OCI-LY7 (cell line): ENCODE measurements at regions not wholly inside any gene's neighbourhood (a gene's known extent, or its start where the extent isn't known, plus 50 kb on each side); places are given as distances from the start of the nearest gene placed in this dataset.

ENCODE experiments used
- BruUV-seq: library from RNA; stranded (reverse); fragments of 400-500 nt; replicated peaks from 2 replicates; lab custom pipeline; 2021; lab: Mats Ljungman, UMichigan
- CTCF ChIA-PET: fragments of 300-600 bp; sonication (Branson Sonifier 250); formaldehyde crosslinking; loops from one replicate; lab custom pipeline; 2022; ENCODE audit warnings: antibody characterized with exemption; ENCODE audit not compliant: unreplicated experiment; lab: Charles Lee
- POLR2A ChIA-PET: fragments of 300-600 bp; sonication (Branson Sonifier 250); formaldehyde crosslinking; loops from one replicate; lab custom pipeline; 2022; ENCODE audit warnings: antibody characterized with exemption; lab: Charles Lee
- DNase-seq: peaks from one replicate; pipeline ENCODE4 v3.0.0-alpha.2; 2015; ENCODE audit warnings: low spot score
- H2AFZ ChIP-seq: fragments of 200-600 bp; sonication (generic), shearing (Covaris generic); 2 replicates; pipeline ENCODE4 v1.6.1; 2014; ENCODE audit warnings: mild to moderate bottlenecking, antibody characterized with exemption, low read length, moderate library complexity
- H3K27ac ChIP-seq: fragments of 200-600 bp; sonication (generic); 2 replicates; pipeline ENCODE4 v1.5.1; 2014; ENCODE audit warnings: mixed run types, low read depth, mild to moderate bottlenecking, moderate library complexity, low read length, inconsistent platforms; ENCODE audit not compliant: poor library complexity, severe bottlenecking
- H3K36me3 ChIP-seq: fragments of 200-600 bp; sonication (generic); 2 replicates; pipeline ENCODE4 v1.6.1; 2014; ENCODE audit warnings: mild to moderate bottlenecking, antibody characterized with exemption, low read length, moderate library complexity, mixed read lengths; ENCODE audit not compliant: insufficient read depth
- H3K4me1 ChIP-seq: fragments of 200-600 bp; sonication (generic); 2 replicates; pipeline ENCODE4 v1.5.1; 2014; ENCODE audit warnings: mild to moderate bottlenecking, low read length; ENCODE audit not compliant: insufficient read depth, poor library complexity, severe bottlenecking
- H3K4me2 ChIP-seq: fragments of 200-600 bp; sonication (generic); 2 replicates; pipeline ENCODE4 v1.6.1; 2014; ENCODE audit warnings: mild to moderate bottlenecking, low read length
- H3K4me3 ChIP-seq: fragments of 200-600 bp; sonication (generic); 2 replicates; pipeline ENCODE4 v1.5.1; 2014; ENCODE audit warnings: mild to moderate bottlenecking, low read depth, low read length; ENCODE audit not compliant: poor library complexity, severe bottlenecking
- H3K79me2 ChIP-seq: fragments of 200-600 bp; sonication (generic); 2 replicates; pipeline ENCODE4 v1.6.1; 2016; ENCODE audit warnings: low read depth, mild to moderate bottlenecking, low read length, moderate library complexity, mixed read lengths; ENCODE audit not compliant: insufficient read depth
- H3K9me2 ChIP-seq: fragments of 200-600 bp; sonication (generic); 2 replicates; pipeline ENCODE4 v1.6.1; 2016; ENCODE audit warnings: mild to moderate bottlenecking, low read length, mixed read lengths; ENCODE audit not compliant: insufficient read depth
- H3K9me3 ChIP-seq: fragments of 200-600 bp; sonication (generic); 2 replicates; pipeline ENCODE4 v1.6.1; 2014; ENCODE audit warnings: mild to moderate bottlenecking, mixed run types, low read length, mixed read lengths
- H4K20me1 ChIP-seq: fragments of 200-600 bp; sonication (generic); 2 replicates; pipeline ENCODE4 v1.6.1; 2014; ENCODE audit warnings: mild to moderate bottlenecking, antibody characterized with exemption, low read length, moderate library complexity, mixed read lengths; ENCODE audit not compliant: insufficient read depth
- CTCF ChIP-seq: fragments of 200-600 bp; sonication (generic); conservative IDR thresholded peaks from 2 replicates; pipeline ENCODE4 v1.5.1; 2014; ENCODE audit warnings: mild to moderate bottlenecking, antibody characterized with exemption, low read length, moderate library complexity, mixed read lengths
- EZH2phosphoT487 ChIP-seq: fragments of 200-600 bp; sonication (generic); IDR thresholded peaks from 2 replicates; pipeline ENCODE4 v1.6.1; 2018; ENCODE audit warnings: low read depth, borderline replicate concordance, mild to moderate bottlenecking, mixed run types, antibody characterized with exemption, low read length, moderate library complexity, mixed read lengths
- intact Hi-C: fragments of 100-400 bp; cut with micrococcal nuclease; formaldehyde crosslinking; loops from one replicate; pipeline ENCODE4 v1.10.0; 2022; ENCODE audit not compliant: unreplicated experiment

GRCh38 chr7:130882396-130882795 is 148.4 kb upstream of the KLF14 start:
- intact Hi-C loops = no loop called here
- Histone ChIP-seq H3K4me2 (no peak overlapping the region), H3K4me1 (no peaks in the 10 kb centered on the region), H4K20me1 (no peaks in the 10 kb centered on the region), H3K36me3 (peaks cover 16% of the 10 kb centered on the region), H2AFZ (no peak overlapping the region), H3K27ac (no peak overlapping the region), H3K4me3 (no peak overlapping the region), H3K9me3 (no peaks in the 10 kb centered on the region), H3K79me2 (no peaks in the 10 kb centered on the region), H3K9me2 (no peaks in the 10 kb centered on the region)
- DNase-seq = no peak
- TF ChIP-seq EZH2phosphoT487 = no peak
- no peak for TF ChIP-seq CTCF
- ChIA-PET CTCF (no interaction called here), POLR2A (interaction anchor here (1.0 to 1.2 kb wide), 2 partner anchors 32 to 641 kb away, joined by 4 to 7 read pairs; no protein-coding TSS in a partner anchor)
- no TSS peak for BruUV-seq

GRCh38 chr7:130883928-130884327 is 149.9 kb upstream of the KLF14 start:
- H3K9me3 ChIP-seq = no peaks in the 10 kb centered on the region
- intact Hi-C loops = no loop called here

More at GRCh38 chr7:130883928-130884327, 149.9 kb upstream of the KLF14 start:
- no peaks in the 10 kb centered on the region for H4K20me1 ChIP-seq
- BruUV-seq = no TSS peak
- DNase-seq = no peak
- CTCF ChIA-PET = interaction anchor here (0.5 kb wide), 1 partner anchor 633 kb away, joined by 3 read pairs; no protein-coding TSS in a partner anchor
- H3K4me1 ChIP-seq = no peaks in the 10 kb centered on the region
- H3K27ac ChIP-seq = no peak overlapping the region
- TF ChIP-seq EZH2phosphoT487 (no peak), CTCF (no peak)
- H3K4me3 ChIP-seq = no peak overlapping the region
- no peaks in the 10 kb centered on the region for H3K79me2 ChIP-seq
- H3K36me3 ChIP-seq = peaks cover 10% of the 10 kb centered on the region
- POLR2A ChIA-PET = interaction anchor here (0.6 to 2.0 kb wide), 2 partner anchors 24 to 75 kb away, joined by 3 to 4 read pairs; no protein-coding TSS in a partner anchor
- H3K9me2 ChIP-seq = no peaks in the 10 kb centered on the region
- H3K4me2 ChIP-seq = no peak overlapping the region
- H2AFZ ChIP-seq = no peak overlapping the region
